Prostate gland (tissue), 2 donors: ENCODE measurements at regions not wholly inside any gene's neighbourhood (a gene's known extent, or its start where the extent isn't known, plus 50 kb on each side); places are given as distances from the start of the nearest gene placed in this dataset.
"Not testable (repeated sequence)": the region's sequence is repeated elsewhere in the genome, so short reads cannot be mapped to it uniquely, and the experiment has no call there.

Experiments used
- DNase-seq: peaks from one replicate; pipeline ENCODE4 v3.0.0-alpha.2; 2019; ENCODE audit warnings: low spot score
- H3K27ac ChIP-seq, 2 donors: fragments of 200-600 bp; sonication (generic); 2 replicates each; pipeline ENCODE4 v1.5.1; 2017 to 2019
- H3K27me3 ChIP-seq: fragments of 200-600 bp; sonication (generic); replicated peaks from 2 replicates; pipeline ENCODE4 v1.5.1; 2019; ENCODE audit not compliant: insufficient read depth
- H3K36me3 ChIP-seq, 2 donors: fragments of 200-600 bp; sonication (generic); 1 replicate in 1 of 2; 2 replicates in 1 of 2; pipeline versions ENCODE4 v1.5.1 to v1.8.1; 2017 to 2019
- H3K4me1 ChIP-seq: fragments of 200-600 bp; sonication (generic); replicated peaks from 2 replicates; pipeline ENCODE4 v1.5.1; 2019
- H3K4me3 ChIP-seq, 2 donors: fragments of 200-600 bp; sonication (generic); 2 replicates each; pipeline ENCODE4 v1.5.1; 2017 to 2019
- H3K9me3 ChIP-seq: fragments of 200-600 bp; sonication (generic); 2 replicates; pipeline ENCODE4 v1.5.1; 2017
- CTCF ChIP-seq, 4 experiments: fragments of 200-600 bp in 2 of 4; fragments of 450-650 bp in 2 of 4; sonication (generic) in 2 of 4; IDR thresholded peaks; 1 replicate in 3 of 4; 2 replicates in 1 of 4; pipeline ENCODE4 v1.5.1; 2016 to 2019; ENCODE audit warnings: antibody characterized with exemption in 4 of 4, mild to moderate bottlenecking in 2 of 4, moderate library complexity in 2 of 4
- POLR2A ChIP-seq: fragments of 450-650 bp; IDR thresholded peaks from one replicate; pipeline ENCODE4 v1.6.1; 2016; ENCODE audit warnings: antibody characterized with exemption, mild to moderate bottlenecking
- POLR2AphosphoS5 ChIP-seq: sonication (generic); formaldehyde crosslinking; IDR thresholded peaks from one replicate; pipeline ENCODE4 v1.6.1; 2017; ENCODE audit warnings: antibody characterized with exemption
- WGBS: methylation state at CpG from one replicate; pipeline ENCODE4 v1.1.5; 2018; 5-methylcytosine and 5-hydroxymethylcytosine counted together
- intact Hi-C: fragments of 100-400 bp; cut with DNase I; formaldehyde crosslinking; loops from one replicate; pipeline ENCODE4 v1.14.2; 2022

- TF ChIP-seq POLR2A (no peak), POLR2AphosphoS5 (no peak), CTCF (IDR thresholded peaks at IDR 0.05) (no peak)
- Histone ChIP-seq H3K4me3 (no peak overlapping the region), H3K9me3 (no peaks in the 10 kb centered on the region), H3K27me3 (no peaks in the 10 kb centered on the region), H3K27ac (no peak overlapping the region), H3K36me3 (no peaks in the 10 kb centered on the region), H3K4me1 (no peaks in the 10 kb centered on the region)
- intact Hi-C loops, result no loop called here
- no peak for DNase-seq
Measured at GRCh38 chr6:11448038-11448437, 89.5 kb upstream of the TMEM170B start.

GRCh38 chr6:11447265-11447664 is 90.3 kb upstream of the TMEM170B start:
- no peak for DNase-seq
- no peaks in the 10 kb centered on the region for H3K9me3 ChIP-seq
- WGBS, result 100% methylated on average over 1 of the region's 1 CpG
- no peaks in the 10 kb centered on the region for H3K36me3 ChIP-seq
- no peak for TF ChIP-seq CTCF (IDR thresholded peaks at IDR 0.05)
- TF ChIP-seq POLR2AphosphoS5, result no peak
- no peak for TF ChIP-seq POLR2A
- no peaks in the 10 kb centered on the region for H3K4me1 ChIP-seq
- no peak overlapping the region for H3K27ac ChIP-seq
- no peaks in the 10 kb centered on the region for H3K27me3 ChIP-seq
- intact Hi-C loops, result no loop called here
- no peak overlapping the region for H3K4me3 ChIP-seq

GRCh38 chr6:11445146-11445545 is 92.4 kb upstream of the TMEM170B start:
- Histone ChIP-seq H3K9me3 (no peaks in the 10 kb centered on the region), H3K27me3 (no peaks in the 10 kb centered on the region), H3K36me3 (no peaks in the 10 kb centered on the region), H3K4me3 (no peak overlapping the region), H3K4me1 (no peaks in the 10 kb centered on the region), H3K27ac (no peak overlapping the region)
- DNase-seq, result no peak
- no peak for TF ChIP-seq CTCF (IDR thresholded peaks at IDR 0.05)
- TF ChIP-seq POLR2A, result no peak
- TF ChIP-seq POLR2AphosphoS5, result no peak
- 99% methylated on average over 2 of the region's 2 CpGs for WGBS
- intact Hi-C loops, result no loop called here

GRCh38 chr6:11443125-11443524 is 94.4 kb upstream of the TMEM170B start:
- H3K27me3 ChIP-seq, H3K36me3 ChIP-seq, DNase-seq, H3K9me3 ChIP-seq, H3K4me3 ChIP-seq, H3K27ac ChIP-seq, H3K4me1 ChIP-seq, intact Hi-C loops: not testable (repeated sequence)
- WGBS, result 93% methylated on average over 1 of the region's 1 CpG

GRCh38 chr6:11442495-11442894 is 95.1 kb upstream of the TMEM170B start:
- WGBS, result 97% methylated on average over 2 of the region's 2 CpGs
- no peak overlapping the region for H3K27ac ChIP-seq
- H3K4me3 ChIP-seq, result no peak overlapping the region
- TF ChIP-seq POLR2AphosphoS5 (no peak), CTCF (IDR thresholded peaks at IDR 0.05) (no peak), POLR2A (no peak)
- H3K36me3 ChIP-seq, result no peaks in the 10 kb centered on the region
- no peak for DNase-seq
- no peaks in the 10 kb centered on the region for H3K4me1 ChIP-seq
- H3K9me3 ChIP-seq, result no peaks in the 10 kb centered on the region
- H3K27me3 ChIP-seq, result no peaks in the 10 kb centered on the region
- intact Hi-C loops, result no loop called here

GRCh38 chr6:11439876-11440275 is 97.7 kb upstream of the TMEM170B start:
- H3K27ac ChIP-seq, result no peak overlapping the region
- no peaks in the 10 kb centered on the region for H3K36me3 ChIP-seq
- no peaks in the 10 kb centered on the region for H3K9me3 ChIP-seq
- intact Hi-C loops, result no loop called here
- TF ChIP-seq POLR2AphosphoS5 (no peak), CTCF (IDR thresholded peaks at IDR 0.05) (no peak), POLR2A (no peak)
- 87% methylated on average over 2 of the region's 2 CpGs for WGBS
- H3K4me1 ChIP-seq, result no peaks in the 10 kb centered on the region
- DNase-seq, result no peak
- H3K4me3 ChIP-seq, result no peak overlapping the region
- H3K27me3 ChIP-seq, result no peaks in the 10 kb centered on the region
